ENCODE measurements at regions not wholly inside any gene's neighbourhood (a gene's known extent, or its start where the extent isn't known, plus 50 kb on each side); places are given as distances from the start of the nearest gene placed in this dataset.

DNA sequence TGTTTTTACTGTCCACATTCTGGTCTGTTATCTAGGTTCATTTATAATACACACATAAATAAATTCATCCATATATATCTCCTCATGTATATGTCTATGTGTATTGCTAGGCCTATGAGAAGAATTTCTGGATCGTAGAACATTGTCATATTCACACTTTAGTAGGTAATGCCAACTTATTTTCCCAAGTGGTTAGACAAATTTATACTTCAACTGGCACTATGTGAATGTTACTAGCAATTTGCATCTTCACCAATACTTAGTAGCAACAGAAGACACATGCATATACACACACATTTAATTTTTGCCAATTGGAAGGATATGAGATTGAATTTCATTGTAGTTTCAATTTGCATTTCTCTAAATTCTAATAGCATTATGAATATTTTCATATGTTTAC is 365.1 kb downstream of the FSCB start:
- TF ChIP-seq POLR2A (IDR thresholded peaks at IDR 0.05): no peak
- TF ChIP-seq, protein P1, sequence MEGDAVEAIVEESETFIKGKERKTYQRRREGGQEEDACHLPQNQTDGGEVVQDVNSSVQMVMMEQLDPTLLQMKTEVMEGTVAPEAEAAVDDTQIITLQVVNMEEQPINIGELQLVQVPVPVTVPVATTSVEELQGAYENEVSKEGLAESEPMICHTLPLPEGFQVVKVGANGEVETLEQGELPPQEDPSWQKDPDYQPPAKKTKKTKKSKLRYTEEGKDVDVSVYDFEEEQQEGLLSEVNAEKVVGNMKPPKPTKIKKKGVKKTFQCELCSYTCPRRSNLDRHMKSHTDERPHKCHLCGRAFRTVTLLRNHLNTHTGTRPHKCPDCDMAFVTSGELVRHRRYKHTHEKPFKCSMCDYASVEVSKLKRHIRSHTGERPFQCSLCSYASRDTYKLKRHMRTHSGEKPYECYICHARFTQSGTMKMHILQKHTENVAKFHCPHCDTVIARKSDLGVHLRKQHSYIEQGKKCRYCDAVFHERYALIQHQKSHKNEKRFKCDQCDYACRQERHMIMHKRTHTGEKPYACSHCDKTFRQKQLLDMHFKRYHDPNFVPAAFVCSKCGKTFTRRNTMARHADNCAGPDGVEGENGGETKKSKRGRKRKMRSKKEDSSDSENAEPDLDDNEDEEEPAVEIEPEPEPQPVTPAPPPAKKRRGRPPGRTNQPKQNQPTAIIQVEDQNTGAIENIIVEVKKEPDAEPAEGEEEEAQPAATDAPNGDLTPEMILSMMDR (IDR thresholded peaks at IDR 0.05 in 8 of 11, conservative IDR thresholded peaks at IDR 0.05 in 3 of 11): no peak
- TF ChIP-seq POLR2AphosphoS5 (IDR thresholded peaks at IDR 0.05): no peak

Measured in spleen (tissue), 7 donors.